ENCODE measurements at regions not wholly inside any gene's neighbourhood (a gene's known extent, or its start where the extent isn't known, plus 50 kb on each side); places are given as distances from the start of the nearest gene placed in this dataset.

- peaks cover 7% of the 10 kb centered on the region; the same call in 1 of the 2 replicates for H3K27me3 Mint-ChIP-seq (ENCODE audit: insufficient read depth)
- H3K9me3 Mint-ChIP-seq = no peaks in the 10 kb centered on the region; the same call in 1 of the 2 replicates
- H3K4me1 Mint-ChIP-seq (ENCODE audit: low read depth) = peaks cover 16% of the 10 kb centered on the region
- TF ChIP-seq CTCF (IDR thresholded peaks at IDR 0.05) = no peak
- no peak for DNase-seq
- no peaks in the 10 kb centered on the region for H3K36me3 Mint-ChIP-seq (ENCODE audit: low read depth)
- H3K4me3 Mint-ChIP-seq = no peak overlapping the region
- no peak overlapping the region for H3K27ac Mint-ChIP-seq
These were observed 68.7 kb upstream of the GOLGA8B start for GRCh38 chr15:34651997-34652725.

GRCh38 chr15:34650177-34650576 lies 66.7 kb upstream of the GOLGA8B start:
- Mint-ChIP-seq H3K9me3 (no peaks in the 10 kb centered on the region; the same call in 1 of the 2 replicates), H3K27ac (peak overlapping the region; percentile 55; the same call in 1 of the 2 replicates), H3K27me3 (ENCODE audit: insufficient read depth) (peaks cover 3% of the 10 kb centered on the region; the same call in 1 of the 2 replicates), H3K4me1 (ENCODE audit: low read depth) (peaks cover 11% of the 10 kb centered on the region), H3K4me3 (no peak overlapping the region), H3K36me3 (ENCODE audit: low read depth) (no peaks in the 10 kb centered on the region)
- DNase-seq = peak; percentile 71
- no peak for TF ChIP-seq CTCF (IDR thresholded peaks at IDR 0.05)

- DNase-seq = no peak
- Mint-ChIP-seq H3K36me3 (ENCODE audit: low read depth) (peaks cover 7% of the 10 kb centered on the region; the same call in 1 of the 2 replicates), H3K9me3 (no peaks in the 10 kb centered on the region; the same call in 1 of the 2 replicates)
These were observed 64.8 kb upstream of the GOLGA8B start for GRCh38 chr15:34648294-34648631.

GRCh38 chr15:34647569-34648293 lies 64.3 kb upstream of the GOLGA8B start:
- peaks cover 7% of the 10 kb centered on the region; the same call in 1 of the 2 replicates for H3K36me3 Mint-ChIP-seq (ENCODE audit: low read depth)
- no peak overlapping the region for H3K4me3 Mint-ChIP-seq
- no peaks in the 10 kb centered on the region; the same call in 1 of the 2 replicates for H3K9me3 Mint-ChIP-seq
- TF ChIP-seq CTCF (IDR thresholded peaks at IDR 0.05) = no peak
- DNase-seq = no peak
- peaks cover 3% of the 10 kb centered on the region; the same call in 1 of the 2 replicates for H3K27me3 Mint-ChIP-seq (ENCODE audit: insufficient read depth)
- H3K4me1 Mint-ChIP-seq (ENCODE audit: low read depth) = peaks cover 28% of the 10 kb centered on the region
- no peak overlapping the region for H3K27ac Mint-ChIP-seq

More at GRCh38 chr15:34648294-34648631, 64.8 kb upstream of the GOLGA8B start:
- no peak for TF ChIP-seq CTCF (IDR thresholded peaks at IDR 0.05)
- peaks cover 28% of the 10 kb centered on the region for H3K4me1 Mint-ChIP-seq (ENCODE audit: low read depth)
- no peak overlapping the region for H3K27ac Mint-ChIP-seq
- H3K27me3 Mint-ChIP-seq (ENCODE audit: insufficient read depth) = peaks cover 3% of the 10 kb centered on the region; the same call in 1 of the 2 replicates
- H3K4me3 Mint-ChIP-seq = no peak overlapping the region

GRCh38 chr15:34646918-34647317 lies 63.5 kb upstream of the GOLGA8B start:
- Mint-ChIP-seq H3K4me3 (no peak overlapping the region), H3K27me3 (ENCODE audit: insufficient read depth) (peaks cover 3% of the 10 kb centered on the region; the same call in 1 of the 2 replicates)
- TF ChIP-seq CTCF (IDR thresholded peaks at IDR 0.05) = no peak

More at GRCh38 chr15:34646918-34647317, 63.5 kb upstream of the GOLGA8B start:
- Mint-ChIP-seq H3K9me3 (peaks cover 3% of the 10 kb centered on the region; the same call in 1 of the 2 replicates), H3K27ac (no peak overlapping the region), H3K36me3 (ENCODE audit: low read depth) (peaks cover 7% of the 10 kb centered on the region; the same call in 1 of the 2 replicates), H3K4me1 (ENCODE audit: low read depth) (peaks cover 32% of the 10 kb centered on the region)
- no peak for DNase-seq
